HCT116 (cell line): ENCODE measurements at regions not wholly inside any gene's neighbourhood (a gene's known extent, or its start where the extent isn't known, plus 50 kb on each side); places are given as distances from the start of the nearest gene placed in this dataset.

Experiments used
- EGR1 ChIP-seq: IDR thresholded peaks from 2 replicates; pipeline ENCODE4 v1.6.1; 2012; ENCODE audit warnings: low read depth
- ELF1 ChIP-seq: IDR thresholded peaks from 2 replicates; pipeline ENCODE4 v1.6.1; 2012; ENCODE audit warnings: low read depth, borderline replicate concordance
- EZH2 ChIP-seq: fragments of 200-600 bp; sonication (generic); IDR thresholded peaks from 2 replicates; pipeline ENCODE4 v1.6.1; 2017; ENCODE audit warnings: antibody characterized with exemption, mixed run types
- FOSL1 ChIP-seq: IDR thresholded peaks from 2 replicates; pipeline ENCODE4 v1.6.1; 2012; ENCODE audit warnings: low read depth
- POLR2A ChIP-seq: IDR thresholded peaks from 2 replicates; pipeline ENCODE4 v1.7.0; 2011; ENCODE audit warnings: borderline replicate concordance; ENCODE audit not compliant: insufficient read depth, insufficient read length; ENCODE audit errors: extremely low read depth
- SIN3A ChIP-seq: IDR thresholded peaks from 2 replicates; pipeline ENCODE4 v1.6.1; 2012; ENCODE audit warnings: low read depth
- TCF7L2 ChIP-seq: IDR thresholded peaks from 2 replicates; pipeline ENCODE4 v1.7.0; 2011; ENCODE audit warnings: borderline replicate concordance, inconsistent platforms; ENCODE audit not compliant: insufficient read depth, insufficient read length; ENCODE audit errors: extremely low read depth
- YY1 ChIP-seq: IDR thresholded peaks from 2 replicates; pipeline ENCODE4 v1.6.1; 2011; ENCODE audit warnings: low read length, low read depth, moderate library complexity, mild to moderate bottlenecking; ENCODE audit not compliant: insufficient replicate concordance; ENCODE audit errors: extremely low read depth
- ZFX ChIP-seq: fragments of 450-650 bp; IDR thresholded peaks from 2 replicates; pipeline ENCODE4 v1.6.1; 2017
- ZNF274 ChIP-seq: fragments of 200-500 bp; sonication (Bioruptor generic); IDR thresholded peaks from 2 replicates; pipeline ENCODE4 v1.6.1; 2014; ENCODE audit warnings: mild to moderate bottlenecking, low read depth, low read length, inconsistent platforms
- TF ChIP-seq, protein P1 (sequence below): IDR thresholded peaks from 2 replicates; pipeline ENCODE4 v1.6.1; 2012
- TF ChIP-seq, protein P2 (sequence below), 3 experiments: fragments of 200-600 bp in 1 of 3; sonication (generic) in 1 of 3; IDR thresholded peaks in 2 of 3; conservative IDR thresholded peaks in 1 of 3; 2 replicates each; pipeline ENCODE4 v1.5.1; 2012 to 2017; ENCODE audit warnings: low read depth in 2 of 3, low read length in 2 of 3, antibody characterized with exemption in 1 of 3, borderline replicate concordance in 1 of 3, control low read depth in 1 of 3, mild to moderate bottlenecking in 1 of 3, mixed read lengths in 1 of 3, mixed run types in 1 of 3, moderate library complexity in 1 of 3; ENCODE audit not compliant: insufficient read depth in 1 of 3

DNA sequence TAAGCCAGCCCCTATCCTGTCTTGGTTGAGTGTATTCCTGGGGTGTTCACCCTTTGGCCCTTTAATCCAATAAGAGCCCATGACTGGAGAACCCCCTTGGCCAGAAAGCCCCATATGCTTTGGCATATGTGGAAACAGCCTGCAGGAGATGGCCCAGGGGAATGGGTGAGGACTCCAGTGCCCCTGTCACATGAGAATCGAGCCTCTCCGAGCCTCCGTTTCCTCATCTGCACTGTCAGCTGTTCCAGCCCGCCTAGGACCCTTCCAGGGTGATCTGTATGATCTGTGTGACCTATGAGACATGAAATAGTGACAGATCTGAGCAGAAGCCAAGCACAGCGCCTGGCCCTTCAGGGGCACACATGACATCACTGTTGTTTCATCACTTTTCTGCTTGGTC lies 300.7 kb downstream of the ZNF536 start:
- TF ChIP-seq, protein P1, sequence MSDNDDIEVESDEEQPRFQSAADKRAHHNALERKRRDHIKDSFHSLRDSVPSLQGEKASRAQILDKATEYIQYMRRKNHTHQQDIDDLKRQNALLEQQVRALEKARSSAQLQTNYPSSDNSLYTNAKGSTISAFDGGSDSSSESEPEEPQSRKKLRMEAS = no peak
- TF ChIP-seq POLR2A (no peak), EGR1 (no peak), ZFX (no peak), FOSL1 (no peak), ELF1 (no peak), EZH2 (no peak), SIN3A (no peak), YY1 (no peak), ZNF274 (no peak), TCF7L2 (no peak)
- TF ChIP-seq, protein P2, sequence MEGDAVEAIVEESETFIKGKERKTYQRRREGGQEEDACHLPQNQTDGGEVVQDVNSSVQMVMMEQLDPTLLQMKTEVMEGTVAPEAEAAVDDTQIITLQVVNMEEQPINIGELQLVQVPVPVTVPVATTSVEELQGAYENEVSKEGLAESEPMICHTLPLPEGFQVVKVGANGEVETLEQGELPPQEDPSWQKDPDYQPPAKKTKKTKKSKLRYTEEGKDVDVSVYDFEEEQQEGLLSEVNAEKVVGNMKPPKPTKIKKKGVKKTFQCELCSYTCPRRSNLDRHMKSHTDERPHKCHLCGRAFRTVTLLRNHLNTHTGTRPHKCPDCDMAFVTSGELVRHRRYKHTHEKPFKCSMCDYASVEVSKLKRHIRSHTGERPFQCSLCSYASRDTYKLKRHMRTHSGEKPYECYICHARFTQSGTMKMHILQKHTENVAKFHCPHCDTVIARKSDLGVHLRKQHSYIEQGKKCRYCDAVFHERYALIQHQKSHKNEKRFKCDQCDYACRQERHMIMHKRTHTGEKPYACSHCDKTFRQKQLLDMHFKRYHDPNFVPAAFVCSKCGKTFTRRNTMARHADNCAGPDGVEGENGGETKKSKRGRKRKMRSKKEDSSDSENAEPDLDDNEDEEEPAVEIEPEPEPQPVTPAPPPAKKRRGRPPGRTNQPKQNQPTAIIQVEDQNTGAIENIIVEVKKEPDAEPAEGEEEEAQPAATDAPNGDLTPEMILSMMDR (IDR thresholded peaks at IDR 0.05 in 2 of 3, conservative IDR thresholded peaks at IDR 0.05 in 1 of 3; ENCODE audit: borderline replicate concordance in 1 of 3, insufficient read depth in 1 of 3, low read depth in 2 of 3, low read length in 2 of 3) = no peak
